Activated CD8-positive, alpha-beta T cell treated with anti-CD3 and anti-CD28 coated beads, Interleukin-2, amount 10 ng/mL, durations not matched to agents 7 days and 5 days (primary cell): ENCODE measurements at regions not wholly inside any gene's neighbourhood (a gene's known extent, or its start where the extent isn't known, plus 50 kb on each side); places are given as distances from the start of the nearest gene placed in this dataset.

ENCODE experiments used
- ATAC-seq: fragments of 150-1000 bp; cut with Tn5 transposase; one replicate; pipeline ENCODE4 v1.10.0; 2021; ENCODE audit warnings: moderate library complexity
- CTCF ChIA-PET: fragments of 350-600 bp; sonication (Branson Sonifier 250); formaldehyde crosslinking; loops from one replicate; lab custom pipeline; 2021; ENCODE audit warnings: antibody characterized with exemption; lab: Charles Lee
- POLR2A ChIA-PET: fragments of 350-600 bp; sonication (Branson Sonifier 250); formaldehyde crosslinking; loops from one replicate; lab custom pipeline; 2021; ENCODE audit warnings: antibody characterized with exemption; lab: Charles Lee
- DNase-seq: peaks from one replicate; pipeline ENCODE4 v3.0.0-alpha.2; 2020
- H3K27ac Mint-ChIP-seq: one replicate; pipeline ENCODE4 v1.8.0; 2021; ENCODE audit warnings: mild to moderate bottlenecking, mixed read lengths
- H3K27me3 Mint-ChIP-seq: one replicate; pipeline ENCODE4 v1.8.0; 2021; ENCODE audit warnings: low read depth, mixed read lengths
- H3K36me3 Mint-ChIP-seq: one replicate; pipeline ENCODE4 v1.8.0; 2021; ENCODE audit warnings: low read depth, mixed read lengths
- H3K4me1 Mint-ChIP-seq: one replicate; pipeline ENCODE4 v1.8.0; 2021; ENCODE audit warnings: low read depth, mixed read lengths
- H3K4me3 Mint-ChIP-seq: one replicate; pipeline ENCODE4 v1.8.0; 2021; ENCODE audit warnings: mild to moderate bottlenecking, mixed read lengths
- H3K9me3 Mint-ChIP-seq: one replicate; pipeline ENCODE4 v1.8.0; 2022; ENCODE audit warnings: mixed read lengths; ENCODE audit not compliant: insufficient read depth

DNA sequence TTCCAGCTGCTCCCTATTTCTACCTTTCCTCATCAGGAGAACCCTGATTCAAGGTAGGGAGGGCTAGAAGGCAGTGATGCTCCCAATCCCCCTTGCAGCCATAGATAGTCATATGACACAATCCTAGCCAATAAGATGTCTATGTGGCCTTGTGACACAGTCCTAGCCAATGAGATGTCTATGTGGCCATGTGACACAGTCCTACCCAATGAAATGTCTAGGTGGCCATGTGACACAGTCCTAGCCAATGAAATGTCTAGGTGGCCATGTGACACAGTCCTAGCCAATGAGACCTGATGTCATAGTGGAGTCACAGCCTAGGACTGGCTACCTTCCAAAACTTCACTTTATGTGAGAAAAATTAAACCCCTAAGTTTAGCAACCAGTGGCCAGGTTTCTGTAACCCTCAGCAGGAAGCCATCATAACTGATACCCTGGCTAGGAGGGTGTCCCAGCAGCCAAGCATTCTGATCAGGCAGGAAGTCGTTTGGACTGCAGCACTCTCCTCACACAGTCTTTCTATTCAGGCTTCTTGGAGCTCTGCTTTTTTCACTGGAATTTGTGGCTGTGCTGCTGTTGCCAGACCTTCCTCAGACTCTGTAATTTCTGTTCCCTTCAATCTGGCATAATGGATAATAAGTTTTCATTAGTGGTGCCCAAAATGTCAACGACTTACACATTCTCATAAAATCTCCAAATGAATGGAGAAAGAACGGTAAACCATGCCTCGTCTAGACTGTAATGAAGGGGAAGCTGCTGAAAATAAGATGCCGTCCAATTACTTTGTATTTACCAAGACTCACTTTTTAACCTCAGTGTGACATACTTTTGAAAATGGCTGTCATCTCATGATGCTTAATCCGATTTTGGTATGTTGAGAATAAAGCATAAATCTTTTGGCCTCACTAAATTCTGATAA, 165.0 kb upstream of the NCKAP5 start:
- ChIA-PET POLR2A (no interaction called here), CTCF (no interaction called here)
- no peak overlapping the region for H3K4me3 Mint-ChIP-seq
- ATAC-seq (no peak), DNase-seq (no peak)
- no peaks in the 10 kb centered on the region for H3K4me1 Mint-ChIP-seq
- peaks cover 8% of the 10 kb centered on the region for H3K9me3 Mint-ChIP-seq
- H3K36me3 Mint-ChIP-seq = no peaks in the 10 kb centered on the region
- H3K27me3 Mint-ChIP-seq = no peaks in the 10 kb centered on the region
- H3K27ac Mint-ChIP-seq = no peak overlapping the region

DNA sequence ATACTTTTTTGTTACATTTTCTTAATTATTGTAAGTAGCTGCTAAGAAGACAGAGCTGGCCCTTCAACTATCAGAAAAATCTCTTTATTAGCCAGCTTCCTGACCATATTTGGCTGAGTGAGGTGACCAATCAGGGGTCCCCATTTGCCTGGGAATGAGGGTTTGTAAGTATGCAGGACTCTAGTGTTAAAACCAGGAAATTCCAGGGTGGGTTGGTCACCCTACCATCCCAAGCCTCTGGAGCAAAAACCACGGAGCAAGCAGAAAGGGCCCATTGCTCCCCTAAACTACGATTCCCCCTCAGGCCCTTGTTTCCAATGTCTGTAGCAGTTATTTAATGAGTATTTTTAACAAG, 165.6 kb upstream of the NCKAP5 start:
- DNase-seq (no peak), ATAC-seq (no peak)
- Mint-ChIP-seq H3K9me3 (peaks cover 8% of the 10 kb centered on the region), H3K27ac (no peak overlapping the region), H3K36me3 (no peaks in the 10 kb centered on the region), H3K4me3 (no peak overlapping the region), H3K27me3 (no peaks in the 10 kb centered on the region), H3K4me1 (no peaks in the 10 kb centered on the region)
- CTCF ChIA-PET = no interaction called here
- POLR2A ChIA-PET = no interaction called here

- no peak overlapping the region for H3K27ac Mint-ChIP-seq
These were observed 166.6 kb upstream of the NCKAP5 start for GRCh38 chr2:133734716-133735495.

GRCh38 chr2:133736674-133737073, 168.4 kb upstream of the NCKAP5 start:
- Mint-ChIP-seq H3K4me1 (no peaks in the 10 kb centered on the region), H3K9me3 (peaks cover 8% of the 10 kb centered on the region), H3K36me3 (no peaks in the 10 kb centered on the region), H3K27ac (no peak overlapping the region), H3K4me3 (no peak overlapping the region), H3K27me3 (no peaks in the 10 kb centered on the region)
- ChIA-PET CTCF (no interaction called here), POLR2A (no interaction called here)
- DNase-seq = no peak
- no peak for ATAC-seq

More at GRCh38 chr2:133734716-133735495, 166.6 kb upstream of the NCKAP5 start:
- H3K4me3 Mint-ChIP-seq = no peak overlapping the region
- no peaks in the 10 kb centered on the region for H3K4me1 Mint-ChIP-seq
- DNase-seq = no peak
- peaks cover 8% of the 10 kb centered on the region for H3K9me3 Mint-ChIP-seq
- no peaks in the 10 kb centered on the region for H3K36me3 Mint-ChIP-seq
- no peak for ATAC-seq
- ChIA-PET CTCF (no interaction called here), POLR2A (no interaction called here)
- no peaks in the 10 kb centered on the region for H3K27me3 Mint-ChIP-seq

GRCh38 chr2:133737242-133737993, 169.2 kb upstream of the NCKAP5 start:
- Mint-ChIP-seq H3K27ac (no peak overlapping the region), H3K4me1 (no peaks in the 10 kb centered on the region), H3K27me3 (no peaks in the 10 kb centered on the region), H3K36me3 (no peaks in the 10 kb centered on the region), H3K9me3 (peaks cover 8% of the 10 kb centered on the region), H3K4me3 (no peak overlapping the region)
- DNase-seq = no peak
- CTCF ChIA-PET = no interaction called here
- POLR2A ChIA-PET = no interaction called here
- no peak for ATAC-seq

GRCh38 chr2:133739039-133739438, 170.8 kb upstream of the NCKAP5 start:
- no peaks in the 10 kb centered on the region for H3K4me1 Mint-ChIP-seq
- no peak for ATAC-seq
- POLR2A ChIA-PET = no interaction called here
- CTCF ChIA-PET = no interaction called here
- H3K9me3 Mint-ChIP-seq = no peaks in the 10 kb centered on the region
- H3K4me3 Mint-ChIP-seq = no peak overlapping the region
- H3K36me3 Mint-ChIP-seq = no peaks in the 10 kb centered on the region
- no peak overlapping the region for H3K27ac Mint-ChIP-seq
- DNase-seq = no peak
- no peaks in the 10 kb centered on the region for H3K27me3 Mint-ChIP-seq

DNA sequence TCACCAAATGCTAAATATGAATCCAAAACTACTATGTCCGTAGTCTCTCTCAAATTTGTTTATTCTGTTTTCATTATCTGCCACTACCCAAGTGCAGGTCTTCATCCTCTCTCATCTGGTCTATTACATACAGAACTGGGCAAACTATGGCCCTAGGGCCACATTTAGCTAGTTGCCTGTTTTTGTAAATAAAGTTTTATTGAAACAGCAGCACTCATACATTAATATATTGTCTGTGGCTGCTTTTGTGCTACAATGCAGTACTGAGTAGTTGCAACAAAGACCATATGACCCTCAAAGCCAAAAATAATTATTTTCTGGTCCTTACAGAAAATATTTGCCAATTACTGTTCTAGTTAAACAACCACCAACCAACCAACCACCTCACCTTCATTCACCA, 172.2 kb upstream of the NCKAP5 start:
- Mint-ChIP-seq H3K27ac (no peak overlapping the region), H3K9me3 (no peaks in the 10 kb centered on the region), H3K36me3 (no peaks in the 10 kb centered on the region), H3K27me3 (no peaks in the 10 kb centered on the region), H3K4me3 (no peak overlapping the region), H3K4me1 (no peaks in the 10 kb centered on the region)
- ChIA-PET CTCF (no interaction called here), POLR2A (no interaction called here)
- ATAC-seq = no peak
- no peak for DNase-seq

DNA sequence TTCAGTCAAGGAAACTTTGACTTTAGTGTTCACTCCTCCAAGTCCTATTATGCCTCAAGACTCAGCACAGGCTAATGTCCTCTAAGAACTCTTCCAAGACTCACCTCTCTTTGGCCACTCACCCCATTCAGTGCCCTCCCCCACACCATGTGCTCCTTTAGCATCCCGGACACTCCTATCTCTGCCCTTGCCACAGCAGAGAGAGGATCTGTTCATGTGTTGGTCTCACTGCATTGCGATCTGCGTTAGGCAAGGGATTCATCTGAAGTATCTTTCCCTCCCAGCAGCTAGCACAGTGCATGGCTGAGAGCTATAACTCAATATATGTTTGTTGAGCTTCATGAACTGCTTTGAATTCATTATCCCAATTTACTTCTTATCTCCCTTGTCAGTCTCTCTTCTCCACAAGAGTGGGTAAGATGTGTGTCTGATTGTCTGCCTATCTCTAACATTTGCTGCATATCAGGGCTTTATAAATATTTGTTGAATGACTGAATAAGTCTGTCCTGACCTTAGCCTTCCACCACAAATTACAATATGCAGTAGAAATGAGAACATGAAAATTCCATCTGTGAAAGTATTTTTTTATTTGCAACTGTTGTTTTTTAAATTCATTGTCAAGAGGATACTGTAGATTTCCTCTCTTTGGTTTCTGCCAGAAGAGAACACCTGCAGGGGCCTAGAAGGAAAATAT, 179.9 kb upstream of the NCKAP5 start:
- Mint-ChIP-seq H3K27me3 (no peaks in the 10 kb centered on the region), H3K4me3 (no peak overlapping the region), H3K36me3 (no peaks in the 10 kb centered on the region), H3K9me3 (no peaks in the 10 kb centered on the region), H3K4me1 (no peaks in the 10 kb centered on the region), H3K27ac (no peak overlapping the region)
- POLR2A ChIA-PET = no interaction called here
- CTCF ChIA-PET = no interaction called here
- DNase-seq = no peak
- ATAC-seq = no peak

DNA sequence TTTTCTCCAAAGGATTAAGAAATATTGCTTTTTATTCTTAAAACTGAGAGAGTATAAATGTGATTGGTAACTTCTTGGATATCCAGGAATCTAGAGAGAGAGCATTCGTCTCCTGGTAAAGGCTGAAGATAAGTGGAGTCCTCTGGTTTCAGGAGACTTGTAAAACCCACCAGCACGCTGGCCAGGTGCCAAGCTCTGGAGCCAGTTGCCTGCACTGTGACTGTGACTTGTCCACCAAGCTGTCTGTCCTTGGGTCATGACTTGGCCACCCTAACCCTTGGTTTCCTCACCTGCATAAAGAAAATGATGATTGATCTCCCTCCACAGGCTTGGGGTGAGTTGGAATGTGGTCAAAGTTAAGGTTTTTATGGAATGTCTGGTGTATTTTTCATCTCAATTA, 185.4 kb upstream of the NCKAP5 start:
- Mint-ChIP-seq H3K27ac (no peak overlapping the region), H3K4me1 (no peaks in the 10 kb centered on the region), H3K36me3 (no peaks in the 10 kb centered on the region), H3K9me3 (no peaks in the 10 kb centered on the region), H3K4me3 (no peak overlapping the region), H3K27me3 (peaks cover 2% of the 10 kb centered on the region)
- DNase-seq (no peak), ATAC-seq (no peak)
- CTCF ChIA-PET = no interaction called here
- POLR2A ChIA-PET = no interaction called here

GRCh38 chr2:133755480-133756300, 187.4 kb upstream of the NCKAP5 start:
- no peak overlapping the region for H3K27ac Mint-ChIP-seq
- no peak overlapping the region for H3K4me3 Mint-ChIP-seq
- H3K36me3 Mint-ChIP-seq = no peaks in the 10 kb centered on the region
- H3K27me3 Mint-ChIP-seq = peaks cover 2% of the 10 kb centered on the region
- ATAC-seq (no peak), DNase-seq (no peak)
- CTCF ChIA-PET = no interaction called here
- H3K4me1 Mint-ChIP-seq = no peaks in the 10 kb centered on the region
- no peaks in the 10 kb centered on the region for H3K9me3 Mint-ChIP-seq
- POLR2A ChIA-PET = no interaction called here

DNA sequence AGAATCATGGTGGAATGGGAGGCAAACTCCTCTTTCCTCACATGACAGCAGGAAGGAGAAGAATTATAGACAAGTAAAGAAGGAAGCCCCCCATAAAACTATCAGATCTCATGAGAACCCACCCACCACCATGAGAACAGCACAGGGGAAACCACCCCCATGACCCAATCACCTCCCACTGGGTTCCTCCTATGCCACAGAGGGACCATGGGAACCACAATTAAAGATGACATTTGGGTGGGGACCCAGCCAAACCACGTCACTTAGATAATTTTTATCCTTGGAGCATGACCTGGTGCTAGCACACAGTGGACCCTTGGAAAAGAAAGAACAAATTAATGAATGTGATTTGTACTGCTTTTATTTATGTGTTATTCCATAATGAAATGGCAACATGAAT, 188.6 kb upstream of the NCKAP5 start:
- POLR2A ChIA-PET = no interaction called here
- no peak for DNase-seq
- Mint-ChIP-seq H3K4me1 (no peaks in the 10 kb centered on the region), H3K36me3 (no peaks in the 10 kb centered on the region), H3K27me3 (peaks cover 2% of the 10 kb centered on the region), H3K4me3 (no peak overlapping the region), H3K9me3 (no peaks in the 10 kb centered on the region), H3K27ac (no peak overlapping the region)
- ATAC-seq = no peak
- CTCF ChIA-PET = no interaction called here
